GM12878 (cell line): ENCODE measurements at regions not wholly inside any gene's neighbourhood (a gene's known extent, or its start where the extent isn't known, plus 50 kb on each side); places are given as distances from the start of the nearest gene placed in this dataset.

ENCODE experiments used
- ATAC-seq: fragments of 200-7000 bp; cut with Tn5 transposase; 3 replicates; pipeline ENCODE4 v1.9.1; 2020; ENCODE audit warnings: mild to moderate bottlenecking, moderate library complexity
- BruUV-seq: library from RNA; stranded (reverse); fragments of 400-500 nt; replicated peaks from 2 replicates; lab custom pipeline; 2021; lab: Mats Ljungman, UMichigan
- CTCF ChIA-PET: fragments of 300-600 bp; sonication (Branson Sonifier 250); formaldehyde crosslinking; extraction: SDS; loops from one replicate; lab custom pipeline; 2021; ENCODE audit warnings: inconsistent platforms; lab: Yijun Ruan, JAX
- POLR2A ChIA-PET: fragments of 350-600 bp; formaldehyde crosslinking; extraction: SDS; loops from one replicate; lab custom pipeline; 2021; ENCODE audit warnings: inconsistent platforms; lab: Charles Lee
- RAD21 ChIA-PET: fragments of 300-600 bp; sonication (Branson Sonifier 250); formaldehyde crosslinking; loops from one replicate; lab custom pipeline; 2023; ENCODE audit warnings: antibody characterized with exemption; ENCODE audit not compliant: unreplicated experiment; lab: Charles Lee
- SMC1A ChIA-PET: fragments of 300-600 bp; sonication (Branson Sonifier 250); formaldehyde crosslinking; loops from one replicate; lab custom pipeline; 2023; ENCODE audit not compliant: unreplicated experiment, uncharacterized antibody; lab: Charles Lee
- DNase-seq: peaks from one replicate; pipeline ENCODE4 v3.0.0-alpha.2; 2011; ENCODE audit warnings: low read depth, low spot score
- FAIRE-seq: peaks from 3 replicates; lab custom pipeline; 2011; peaks lifted over from hg19 to GRCh38; lab: Jason Lieb, UNC
- H2AFZ ChIP-seq: 2 replicates; pipeline ENCODE4 v1.6.0; 2011; ENCODE audit warnings: low read depth, low read length, control low read depth; ENCODE audit not compliant: control insufficient read depth
- H3K27ac ChIP-seq: 2 replicates; pipeline ENCODE4 v1.5.1; 2011; ENCODE audit warnings: control low read depth; ENCODE audit not compliant: control insufficient read depth, insufficient read depth
- H3K27me3 ChIP-seq, 2 experiments: replicated peaks in 1 of 2; 2 replicates each; pipeline versions ENCODE4 v1.6.0 to v1.6.1; 2011; ENCODE audit warnings: low read length in 1 of 2; ENCODE audit not compliant: control insufficient read depth in 2 of 2, insufficient read depth in 2 of 2
- H3K36me3 ChIP-seq, 2 experiments: 2 replicates each; pipeline ENCODE4 v1.5.1; 2011; ENCODE audit warnings: low read length in 1 of 2; ENCODE audit not compliant: control insufficient read depth in 2 of 2, insufficient read depth in 2 of 2
- H3K4me1 ChIP-seq: 2 replicates; pipeline ENCODE4 v1.6.1; 2011; ENCODE audit warnings: mild to moderate bottlenecking, low read length, moderate library complexity, mixed read lengths; ENCODE audit not compliant: control insufficient read depth, insufficient read depth
- H3K4me2 ChIP-seq: 2 replicates; pipeline ENCODE4 v1.6.0; 2011; ENCODE audit warnings: control low read depth; ENCODE audit not compliant: control insufficient read depth, insufficient read depth
- H3K4me3 ChIP-seq: fragments of 200-600 bp; sonication (generic); 2 replicates; pipeline ENCODE4 v1.5.1; 2016
- H3K79me2 ChIP-seq: 2 replicates; pipeline ENCODE4 v1.6.0; 2011; ENCODE audit warnings: low read length; ENCODE audit not compliant: control insufficient read depth, insufficient read depth
- H3K9ac ChIP-seq: 2 replicates; pipeline ENCODE4 v1.8.0; 2011; ENCODE audit warnings: low read length, control low read depth, mixed read lengths; ENCODE audit not compliant: control insufficient read depth, insufficient read depth
- H3K9me3 ChIP-seq: replicated peaks from 3 replicates; pipeline ENCODE4 v1.5.1; 2011; ENCODE audit warnings: mild to moderate bottlenecking, low read length; ENCODE audit not compliant: control insufficient read depth, insufficient read depth
- H4K20me1 ChIP-seq: 2 replicates; pipeline ENCODE4 v1.6.0; 2011; ENCODE audit not compliant: control insufficient read depth, insufficient read depth
- CREM ChIP-seq: IDR thresholded peaks from 2 replicates; pipeline ENCODE4 v1.6.1; 2014; ENCODE audit warnings: antibody characterized with exemption, low read depth
- EED ChIP-seq: sonication (generic); IDR thresholded peaks from 2 replicates; pipeline ENCODE4 v1.6.1; 2016; ENCODE audit warnings: antibody characterized with exemption, low read depth
- EGR1 ChIP-seq, 2 experiments: IDR thresholded peaks; 1 replicate in 1 of 2; 2 replicates in 1 of 2; pipeline ENCODE4 v1.6.1; 2011 to 2012; ENCODE audit warnings: low read depth in 2 of 2, low read length in 2 of 2, borderline replicate concordance in 1 of 2, mild to moderate bottlenecking in 1 of 2, moderate library complexity in 1 of 2
- FOS ChIP-seq: IDR thresholded peaks from 3 replicates; pipeline ENCODE4 v1.6.1; 2011; ENCODE audit warnings: borderline replicate concordance; ENCODE audit not compliant: insufficient read length; ENCODE audit errors: extremely low read depth
- GATAD2B ChIP-seq: fragments of 450-650 bp; conservative IDR thresholded peaks from 2 replicates; pipeline ENCODE4 v1.6.1; 2017; ENCODE audit warnings: low read depth, mild to moderate bottlenecking, moderate library complexity
- IKZF1 ChIP-seq: fragments of 450-650 bp; conservative IDR thresholded peaks from 2 replicates; pipeline ENCODE4 v1.6.1; 2017; ENCODE audit warnings: antibody characterized with exemption, mild to moderate bottlenecking
- MEF2A ChIP-seq: IDR thresholded peaks from 2 replicates; pipeline ENCODE4 v1.6.1; 2011; ENCODE audit warnings: low read depth, mild to moderate bottlenecking, low read length, moderate library complexity; ENCODE audit not compliant: insufficient read depth
- MYB ChIP-seq: fragments of 150-350 bp; IDR thresholded peaks from 2 replicates; pipeline ENCODE4 v1.6.1; 2014; ENCODE audit warnings: mild to moderate bottlenecking, low read depth, low read length, borderline replicate concordance
- NRF1 ChIP-seq: conservative IDR thresholded peaks from 2 replicates; pipeline ENCODE4 v1.6.1; 2011; ENCODE audit warnings: mild to moderate bottlenecking, low read depth, low read length, improper control_type of control experiment
- SREBF1 ChIP-seq: IDR thresholded peaks from 2 replicates; pipeline ENCODE4 v1.6.1; 2012; ENCODE audit warnings: mild to moderate bottlenecking, low read length
- TCF12 ChIP-seq: IDR thresholded peaks from 2 replicates; pipeline ENCODE4 v1.6.1; 2011; ENCODE audit warnings: low read depth, mild to moderate bottlenecking, low read length
- ZNF274 ChIP-seq: IDR thresholded peaks from one replicate; pipeline ENCODE4 v1.8.0; 2011; ENCODE audit not compliant: insufficient read length, insufficient read depth
- WGBS: methylation state at CpG from one replicate; pipeline ENCODE4 v1.1.6; 2016; ENCODE audit warnings: low lambda C conversion rate; ENCODE audit not compliant: insufficient replicate concordance, insufficient coverage; ENCODE audit errors: missing lambda C conversion rate; 5-methylcytosine and 5-hydroxymethylcytosine counted together
- in situ Hi-C: fragments of 300-500 bp; cut with MboI; formaldehyde crosslinking; loops from 9 replicates; pipeline ENCODE4 v1.14.3; 2018; ENCODE audit warnings: mixed read lengths
- intact Hi-C: fragments of 100-400 bp; cut with micrococcal nuclease; formaldehyde crosslinking; loops from one replicate; pipeline ENCODE4 v1.14.2; 2022; ENCODE audit not compliant: unreplicated experiment
- TF ChIP-seq, protein P1 (sequence below): fragments of 450-650 bp; IDR thresholded peaks from 2 replicates; pipeline ENCODE4 v1.6.1; 2014; ENCODE audit warnings: mild to moderate bottlenecking
- TF ChIP-seq, protein P2 (sequence below): fragments of 450-650 bp; formaldehyde crosslinking; IDR thresholded peaks from 2 replicates; pipeline ENCODE4 v1.4.0; 2020; ENCODE audit warnings: mild to moderate bottlenecking, moderate library complexity

DNA sequence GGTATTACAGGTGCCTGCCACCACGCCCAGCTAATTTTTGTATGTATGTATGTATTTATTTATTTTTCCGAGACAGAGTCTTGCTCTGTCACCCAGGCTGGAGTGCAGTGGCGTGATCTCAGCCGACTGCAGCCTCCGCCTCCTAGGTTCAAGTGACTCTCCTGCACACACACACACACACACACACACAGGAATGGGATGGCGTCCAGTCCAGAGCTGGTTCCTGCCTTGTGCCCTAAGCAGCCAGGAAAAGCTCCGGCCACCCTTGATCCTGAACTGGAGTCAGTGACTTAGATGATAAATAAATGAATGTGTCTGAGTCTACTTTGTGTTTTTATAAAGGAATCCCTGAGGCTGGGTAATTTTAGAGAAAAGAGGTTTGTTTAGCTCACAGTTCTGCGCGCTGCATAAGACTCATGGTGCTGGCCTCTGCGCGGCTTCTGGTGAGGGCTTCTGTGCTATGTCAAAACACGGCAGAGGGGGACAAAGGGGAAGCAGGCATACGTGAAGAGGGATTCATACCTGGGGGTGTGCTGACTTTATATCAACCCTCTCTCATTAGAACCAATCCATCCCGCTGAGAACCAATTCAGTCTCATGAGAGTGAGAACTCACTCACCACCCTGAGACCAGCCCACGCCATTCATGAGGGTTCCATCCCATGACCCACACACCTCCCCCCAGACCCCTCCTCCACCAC lies 59.7 kb upstream of the PHLPP1 start:
- ChIA-PET CTCF (no interaction called here), POLR2A (no interaction called here), SMC1A (no interaction called here), RAD21 (no interaction called here)
- TF ChIP-seq NRF1 (no peak), MYB (no peak), FOS (no peak), EGR1 (IDR thresholded peaks at IDR 0.05; ENCODE audit: borderline replicate concordance in 1 of 2, low read depth in 2 of 2, low read length in 2 of 2) (no peak), SREBF1 (no peak), IKZF1 (no peak), MEF2A (no peak), GATAD2B (no peak), TCF12 (no peak), CREM (no peak), ZNF274 (no peak), EED (no peak)
- TF ChIP-seq, protein P1, sequence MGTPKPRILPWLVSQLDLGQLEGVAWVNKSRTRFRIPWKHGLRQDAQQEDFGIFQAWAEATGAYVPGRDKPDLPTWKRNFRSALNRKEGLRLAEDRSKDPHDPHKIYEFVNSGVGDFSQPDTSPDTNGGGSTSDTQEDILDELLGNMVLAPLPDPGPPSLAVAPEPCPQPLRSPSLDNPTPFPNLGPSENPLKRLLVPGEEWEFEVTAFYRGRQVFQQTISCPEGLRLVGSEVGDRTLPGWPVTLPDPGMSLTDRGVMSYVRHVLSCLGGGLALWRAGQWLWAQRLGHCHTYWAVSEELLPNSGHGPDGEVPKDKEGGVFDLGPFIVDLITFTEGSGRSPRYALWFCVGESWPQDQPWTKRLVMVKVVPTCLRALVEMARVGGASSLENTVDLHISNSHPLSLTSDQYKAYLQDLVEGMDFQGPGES = no peak
- TF ChIP-seq, protein P2, sequence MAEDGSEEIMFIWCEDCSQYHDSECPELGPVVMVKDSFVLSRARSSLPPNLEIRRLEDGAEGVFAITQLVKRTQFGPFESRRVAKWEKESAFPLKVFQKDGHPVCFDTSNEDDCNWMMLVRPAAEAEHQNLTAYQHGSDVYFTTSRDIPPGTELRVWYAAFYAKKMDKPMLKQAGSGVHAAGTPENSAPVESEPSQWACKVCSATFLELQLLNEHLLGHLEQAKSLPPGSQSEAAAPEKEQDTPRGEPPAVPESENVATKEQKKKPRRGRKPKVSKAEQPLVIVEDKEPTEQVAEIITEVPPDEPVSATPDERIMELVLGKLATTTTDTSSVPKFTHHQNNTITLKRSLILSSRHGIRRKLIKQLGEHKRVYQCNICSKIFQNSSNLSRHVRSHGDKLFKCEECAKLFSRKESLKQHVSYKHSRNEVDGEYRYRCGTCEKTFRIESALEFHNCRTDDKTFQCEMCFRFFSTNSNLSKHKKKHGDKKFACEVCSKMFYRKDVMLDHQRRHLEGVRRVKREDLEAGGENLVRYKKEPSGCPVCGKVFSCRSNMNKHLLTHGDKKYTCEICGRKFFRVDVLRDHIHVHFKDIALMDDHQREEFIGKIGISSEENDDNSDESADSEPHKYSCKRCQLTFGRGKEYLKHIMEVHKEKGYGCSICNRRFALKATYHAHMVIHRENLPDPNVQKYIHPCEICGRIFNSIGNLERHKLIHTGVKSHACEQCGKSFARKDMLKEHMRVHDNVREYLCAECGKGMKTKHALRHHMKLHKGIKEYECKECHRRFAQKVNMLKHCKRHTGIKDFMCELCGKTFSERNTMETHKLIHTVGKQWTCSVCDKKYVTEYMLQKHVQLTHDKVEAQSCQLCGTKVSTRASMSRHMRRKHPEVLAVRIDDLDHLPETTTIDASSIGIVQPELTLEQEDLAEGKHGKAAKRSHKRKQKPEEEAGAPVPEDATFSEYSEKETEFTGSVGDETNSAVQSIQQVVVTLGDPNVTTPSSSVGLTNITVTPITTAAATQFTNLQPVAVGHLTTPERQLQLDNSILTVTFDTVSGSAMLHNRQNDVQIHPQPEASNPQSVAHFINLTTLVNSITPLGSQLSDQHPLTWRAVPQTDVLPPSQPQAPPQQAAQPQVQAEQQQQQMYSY (CRISPR knock-in tag) = no peak
- Histone ChIP-seq H3K9me3 (no peaks in the 10 kb centered on the region), H3K36me3 (no peaks in the 10 kb centered on the region), H3K9ac (no peak overlapping the region), H3K79me2 (no peaks in the 10 kb centered on the region), H4K20me1 (no peaks in the 10 kb centered on the region), H3K27ac (no peak overlapping the region), H3K4me3 (no peak overlapping the region), H2AFZ (no peak overlapping the region), H3K27me3 (no peaks in the 10 kb centered on the region), H3K4me2 (no peak overlapping the region), H3K4me1 (peaks cover 10% of the 10 kb centered on the region)
- no peak for ATAC-seq
- intact Hi-C loops = no loop called here
- 93% methylated on average over 14 of the region's 15 CpGs for WGBS
- no TSS peak for BruUV-seq
- in situ Hi-C loops = no loop called here
- no peak for DNase-seq
- no peak for FAIRE-seq
